ENCODE measurements at regions not wholly inside any gene's neighbourhood (a gene's known extent, or its start where the extent isn't known, plus 50 kb on each side); places are given as distances from the start of the nearest gene placed in this dataset.
"Not testable (repeated sequence)": the region's sequence is repeated elsewhere in the genome, so short reads cannot be mapped to it uniquely, and the experiment has no call there.

GRCh38 chr6:15887491-15888461 is 224.9 kb upstream of the DTNBP1 start:
- DNase-seq (ENCODE audit: low read depth): no peak
- H3K4me3 ChIP-seq (ENCODE audit: low read depth, low read length): no peak overlapping the region
- no peak for TF ChIP-seq CTCF (IDR thresholded peaks at IDR 0.05; ENCODE audit: insufficient read depth, low read length)

DNA sequence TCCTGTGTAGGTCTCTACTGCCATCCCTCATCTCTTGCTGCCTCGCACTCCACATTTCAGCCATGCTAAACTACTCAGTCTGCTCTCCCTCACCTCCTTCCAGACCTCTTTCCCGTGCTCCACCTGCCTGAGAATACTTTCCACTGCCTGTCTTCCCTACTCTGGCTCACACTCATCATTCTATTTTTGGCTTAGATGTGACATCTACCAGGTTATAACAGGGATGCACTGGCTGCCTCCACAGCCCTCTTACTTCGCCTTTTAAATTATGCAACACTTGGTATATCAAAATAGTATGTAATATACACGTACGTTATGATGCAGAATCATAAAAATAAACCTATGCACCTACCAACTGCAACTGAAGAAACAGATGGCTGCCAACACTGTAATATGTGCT is 222.8 kb upstream of the DTNBP1 start:
- DNase-seq (ENCODE audit: low read depth): no peak
- no peak for TF ChIP-seq CTCF (IDR thresholded peaks at IDR 0.05; ENCODE audit: insufficient read depth, low read length)
- no peak overlapping the region for H3K4me3 ChIP-seq (ENCODE audit: low read depth, low read length)

- H3K4me3 ChIP-seq (ENCODE audit: low read depth, low read length); DNase-seq (ENCODE audit: low read depth): not testable (repeated sequence)
Measured at GRCh38 chr6:15883593-15883992, 220.8 kb upstream of the DTNBP1 start.

GRCh38 chr6:15882915-15883314 is 220.1 kb upstream of the DTNBP1 start:
- TF ChIP-seq CTCF (IDR thresholded peaks at IDR 0.05; ENCODE audit: insufficient read depth, low read length): no peak
- no peak overlapping the region for H3K4me3 ChIP-seq (ENCODE audit: low read depth, low read length)
- DNase-seq (ENCODE audit: low read depth): no peak

GRCh38 chr6:15882345-15882744 is 219.5 kb upstream of the DTNBP1 start:
- no peak overlapping the region for H3K4me3 ChIP-seq (ENCODE audit: low read depth, low read length)
- DNase-seq (ENCODE audit: low read depth): no peak
- TF ChIP-seq CTCF (IDR thresholded peaks at IDR 0.05; ENCODE audit: insufficient read depth, low read length): no peak

GRCh38 chr6:15881150-15881549 is 218.3 kb upstream of the DTNBP1 start:
- DNase-seq (ENCODE audit: low read depth): no peak
- no peak for TF ChIP-seq CTCF (IDR thresholded peaks at IDR 0.05; ENCODE audit: insufficient read depth, low read length)
- H3K4me3 ChIP-seq (ENCODE audit: low read depth, low read length): no peak overlapping the region

DNA sequence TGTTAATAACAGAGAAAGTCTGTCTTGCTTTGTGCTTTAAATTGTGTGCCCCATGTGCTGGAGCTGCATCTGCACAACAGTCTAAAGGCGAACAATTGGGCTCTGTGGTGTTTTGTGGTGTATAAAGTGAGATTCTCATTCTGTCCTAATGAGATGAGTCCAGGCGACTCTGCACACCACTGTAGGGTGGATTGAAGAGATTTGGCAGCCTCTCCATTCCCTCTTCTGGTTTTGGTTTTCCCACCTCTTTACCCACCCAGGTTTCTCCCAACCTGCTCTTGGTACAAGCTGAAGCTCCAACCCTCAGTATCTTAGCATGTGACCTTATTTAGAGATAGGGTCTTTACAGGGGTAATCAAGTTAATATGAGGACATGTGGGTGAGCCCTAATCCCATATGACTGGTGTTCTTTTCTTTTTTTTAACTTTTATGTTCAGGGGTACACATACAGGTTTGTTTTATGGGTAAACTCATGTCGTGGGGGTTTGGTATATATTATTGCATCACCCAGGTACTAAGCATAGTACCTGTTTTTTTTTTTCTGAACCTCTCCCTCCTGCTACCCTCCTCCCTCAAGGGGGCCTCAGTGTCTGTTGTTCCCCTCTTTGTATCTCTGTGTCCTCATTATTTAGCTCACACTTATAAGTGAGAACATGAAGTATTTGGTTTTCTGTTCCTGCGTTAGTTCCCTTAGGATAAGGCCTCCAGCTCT is 217.6 kb upstream of the DTNBP1 start:
- H3K4me3 ChIP-seq (ENCODE audit: low read depth, low read length): no peak overlapping the region
- no peak for DNase-seq (ENCODE audit: low read depth)
- no peak for TF ChIP-seq CTCF (IDR thresholded peaks at IDR 0.05; ENCODE audit: insufficient read depth, low read length)

Measured in fibroblast of the aortic adventitia (primary cell).